ENCODE measurements at regions not wholly inside any gene's neighbourhood (a gene's known extent, or its start where the extent isn't known, plus 50 kb on each side); places are given as distances from the start of the nearest gene placed in this dataset.

DNA sequence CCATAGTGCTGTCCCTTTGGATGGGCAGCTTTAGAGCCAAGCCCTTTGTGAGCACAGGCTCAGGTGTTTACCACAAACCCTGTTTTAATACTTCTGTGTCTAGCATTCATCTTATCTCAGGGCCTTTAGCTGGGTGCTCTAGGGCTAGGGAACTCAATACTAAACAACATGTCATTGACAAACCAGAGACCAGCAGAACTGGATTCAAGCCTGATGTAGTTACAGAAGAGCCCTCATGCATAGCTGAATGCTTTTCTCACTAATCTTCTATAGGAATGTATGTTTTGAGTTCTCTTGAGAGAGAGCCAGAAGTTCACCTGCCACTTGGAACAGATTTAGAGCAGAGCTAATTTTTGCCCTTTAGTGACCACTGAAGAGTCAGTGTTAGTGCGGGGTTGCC, 142.6 kb downstream of the DCK start:
- no peaks in the 10 kb centered on the region for H3K4me1 ChIP-seq
- no peaks in the 10 kb centered on the region for H3K36me3 ChIP-seq (ENCODE audit: control insufficient read depth, insufficient read depth, low read length)
- intact Hi-C loops (cut with micrococcal nuclease; ENCODE audit: unreplicated experiment), result no loop called here
- Mint-ChIP-seq H3K9me3 (ENCODE audit: unreplicated experiment) (no peaks in the 10 kb centered on the region), H3K4me3 (ENCODE audit: unreplicated experiment) (no peak overlapping the region), H3K4me1 (ENCODE audit: low read depth, unreplicated experiment) (no peaks in the 10 kb centered on the region), H3K27ac (ENCODE audit: unreplicated experiment) (no peak overlapping the region), H3K36me3 (ENCODE audit: insufficient read depth, unreplicated experiment) (no peaks in the 10 kb centered on the region), H3K27me3 (ENCODE audit: insufficient read depth, unreplicated experiment) (no peaks in the 10 kb centered on the region)
- no peaks in the 10 kb centered on the region for H3K9me3 ChIP-seq
- TF ChIP-seq, protein P1, sequence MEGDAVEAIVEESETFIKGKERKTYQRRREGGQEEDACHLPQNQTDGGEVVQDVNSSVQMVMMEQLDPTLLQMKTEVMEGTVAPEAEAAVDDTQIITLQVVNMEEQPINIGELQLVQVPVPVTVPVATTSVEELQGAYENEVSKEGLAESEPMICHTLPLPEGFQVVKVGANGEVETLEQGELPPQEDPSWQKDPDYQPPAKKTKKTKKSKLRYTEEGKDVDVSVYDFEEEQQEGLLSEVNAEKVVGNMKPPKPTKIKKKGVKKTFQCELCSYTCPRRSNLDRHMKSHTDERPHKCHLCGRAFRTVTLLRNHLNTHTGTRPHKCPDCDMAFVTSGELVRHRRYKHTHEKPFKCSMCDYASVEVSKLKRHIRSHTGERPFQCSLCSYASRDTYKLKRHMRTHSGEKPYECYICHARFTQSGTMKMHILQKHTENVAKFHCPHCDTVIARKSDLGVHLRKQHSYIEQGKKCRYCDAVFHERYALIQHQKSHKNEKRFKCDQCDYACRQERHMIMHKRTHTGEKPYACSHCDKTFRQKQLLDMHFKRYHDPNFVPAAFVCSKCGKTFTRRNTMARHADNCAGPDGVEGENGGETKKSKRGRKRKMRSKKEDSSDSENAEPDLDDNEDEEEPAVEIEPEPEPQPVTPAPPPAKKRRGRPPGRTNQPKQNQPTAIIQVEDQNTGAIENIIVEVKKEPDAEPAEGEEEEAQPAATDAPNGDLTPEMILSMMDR (IDR thresholded peaks at IDR 0.05; ENCODE audit: insufficient read depth in 1 of 2, low read depth in 1 of 2, low read length in 1 of 2, severe bottlenecking in 1 of 2, unreplicated experiment in 1 of 2), result no peak
- no peak overlapping the region for H3K4me3 ChIP-seq (ENCODE audit: low read depth, low read length)
- CTCF ChIA-PET, result no interaction called here
- BruUV-seq (replicated peaks), result no TSS peak
- no peak for DNase-seq
- no peaks in the 10 kb centered on the region for H3K27me3 ChIP-seq (replicated peaks; ENCODE audit: control insufficient read depth, insufficient read depth, low read length)
- POLR2A ChIA-PET, result no interaction called here

DNA sequence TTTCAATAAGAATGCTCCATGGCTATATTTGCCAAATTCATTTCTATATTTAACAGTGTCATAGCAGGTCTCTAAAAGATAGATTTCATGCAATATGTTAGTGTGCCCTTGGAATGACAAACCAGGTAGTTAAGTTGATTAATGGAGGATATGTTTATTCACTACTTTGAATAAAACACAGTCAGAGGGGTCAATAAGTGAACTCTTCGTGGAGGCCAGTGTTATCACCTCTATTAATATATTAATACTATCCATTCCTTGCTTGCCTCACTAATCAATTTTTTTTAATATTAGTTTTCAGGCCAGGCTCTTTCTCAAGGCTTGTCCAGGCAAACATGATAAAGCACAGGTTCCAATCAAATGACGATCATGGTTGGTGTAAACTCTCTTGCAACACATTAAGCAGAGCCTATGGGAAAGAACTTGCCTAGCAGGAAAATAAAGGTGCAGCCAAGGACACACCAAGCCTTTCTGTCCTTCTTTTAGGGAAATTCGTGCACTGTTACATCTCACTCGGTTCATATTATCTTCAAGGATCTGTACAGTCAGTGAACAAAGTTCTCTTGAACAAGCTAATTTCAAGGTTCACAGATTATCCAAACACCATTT, 144.7 kb downstream of the DCK start:
- Mint-ChIP-seq H3K9me3 (ENCODE audit: unreplicated experiment) (no peaks in the 10 kb centered on the region), H3K27ac (ENCODE audit: unreplicated experiment) (no peak overlapping the region), H3K4me3 (ENCODE audit: unreplicated experiment) (no peak overlapping the region), H3K27me3 (ENCODE audit: insufficient read depth, unreplicated experiment) (no peaks in the 10 kb centered on the region), H3K4me1 (ENCODE audit: low read depth, unreplicated experiment) (no peaks in the 10 kb centered on the region), H3K36me3 (ENCODE audit: insufficient read depth, unreplicated experiment) (no peaks in the 10 kb centered on the region)
- H3K27me3 ChIP-seq (replicated peaks; ENCODE audit: control insufficient read depth, insufficient read depth, low read length), result no peaks in the 10 kb centered on the region
- intact Hi-C loops (cut with micrococcal nuclease; ENCODE audit: unreplicated experiment), result no loop called here
- no peaks in the 10 kb centered on the region for H3K9me3 ChIP-seq
- TF ChIP-seq, protein P1 (IDR thresholded peaks at IDR 0.05; ENCODE audit: insufficient read depth in 1 of 2, low read depth in 1 of 2, low read length in 1 of 2, severe bottlenecking in 1 of 2, unreplicated experiment in 1 of 2), result no peak
- no peaks in the 10 kb centered on the region for H3K36me3 ChIP-seq (ENCODE audit: control insufficient read depth, insufficient read depth, low read length)
- BruUV-seq (replicated peaks), result no TSS peak
- no peaks in the 10 kb centered on the region for H3K4me1 ChIP-seq
- POLR2A ChIA-PET, result no interaction called here
- CTCF ChIA-PET, result no interaction called here
- no peak overlapping the region for H3K4me3 ChIP-seq (ENCODE audit: low read depth, low read length)
- no peak for DNase-seq

DNA sequence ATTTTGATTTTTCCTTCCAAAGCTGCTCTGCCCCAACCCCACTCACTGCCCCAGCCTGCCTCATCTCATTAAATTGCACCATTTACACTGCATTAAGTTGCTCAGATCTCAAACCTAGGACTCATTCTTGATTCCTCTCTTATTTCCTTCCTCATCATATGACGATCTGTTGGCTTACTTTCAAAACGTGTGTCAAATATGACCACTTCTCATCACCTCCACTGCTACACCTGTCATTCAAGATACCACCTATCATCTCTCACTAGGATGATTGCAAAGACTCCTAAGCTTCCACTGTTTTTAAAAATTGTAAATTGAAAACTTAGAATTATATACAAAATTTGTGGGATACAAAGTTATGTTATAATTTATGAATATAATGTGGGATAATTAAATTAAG, 147.1 kb downstream of the DCK start:
- BruUV-seq (replicated peaks), result no TSS peak
- no peak overlapping the region for H3K27ac Mint-ChIP-seq (ENCODE audit: unreplicated experiment)
- POLR2A ChIA-PET, result no interaction called here

More for the DNA sequence above, 147.1 kb downstream of the DCK start:
- Mint-ChIP-seq H3K36me3 (ENCODE audit: insufficient read depth, unreplicated experiment) (no peaks in the 10 kb centered on the region), H3K27me3 (ENCODE audit: insufficient read depth, unreplicated experiment) (no peaks in the 10 kb centered on the region), H3K4me3 (ENCODE audit: unreplicated experiment) (no peak overlapping the region), H3K4me1 (ENCODE audit: low read depth, unreplicated experiment) (no peaks in the 10 kb centered on the region), H3K9me3 (ENCODE audit: unreplicated experiment) (no peaks in the 10 kb centered on the region)
- CTCF ChIA-PET, result no interaction called here
- DNase-seq, result no peak
- H3K27me3 ChIP-seq (replicated peaks; ENCODE audit: control insufficient read depth, insufficient read depth, low read length), result no peaks in the 10 kb centered on the region
- TF ChIP-seq, protein P1 (IDR thresholded peaks at IDR 0.05; ENCODE audit: insufficient read depth in 1 of 2, low read depth in 1 of 2, low read length in 1 of 2, severe bottlenecking in 1 of 2, unreplicated experiment in 1 of 2), result no peak
- H3K4me1 ChIP-seq, result no peaks in the 10 kb centered on the region
- no peak overlapping the region for H3K4me3 ChIP-seq (ENCODE audit: low read depth, low read length)
- H3K36me3 ChIP-seq (ENCODE audit: control insufficient read depth, insufficient read depth, low read length), result no peaks in the 10 kb centered on the region
- intact Hi-C loops (cut with micrococcal nuclease; ENCODE audit: unreplicated experiment), result no loop called here
- no peaks in the 10 kb centered on the region for H3K9me3 ChIP-seq
